ENCODE measurements at regions not wholly inside any gene's neighbourhood (a gene's known extent, or its start where the extent isn't known, plus 50 kb on each side); places are given as distances from the start of the nearest gene placed in this dataset.
A peak's percentile ranks its signal among the peaks of the same experiment; 100 is the strongest.

- DNase-seq = no peak
Measured at GRCh38 chr22:27148886-27149470, 491.6 kb downstream of the MIAT start.

- no peak for DNase-seq
Measured at GRCh38 chr22:27149921-27150543, 492.6 kb downstream of the MIAT start.

- no peak for DNase-seq
Measured at GRCh38 chr22:27150544-27150941, 493.2 kb downstream of the MIAT start.

- no peak for DNase-seq
Measured at GRCh38 chr22:27151407-27151806, 494.0 kb downstream of the MIAT start.

GRCh38 chr22:27152033-27152432, 494.6 kb downstream of the MIAT start:
- no peak for DNase-seq

- DNase-seq = no peak
Measured at GRCh38 chr22:27152883-27153282, 495.5 kb downstream of the MIAT start.

- DNase-seq = no peak
Measured at GRCh38 chr22:27153386-27153785, 496.0 kb downstream of the MIAT start.

GRCh38 chr22:27154717-27155116, 497.3 kb downstream of the MIAT start:
- DNase-seq = no peak

- DNase-seq = no peak
Measured at GRCh38 chr22:27156821-27157489, 499.6 kb downstream of the MIAT start.

- no peak for DNase-seq
Measured at GRCh38 chr22:27157666-27158370, 500.4 kb downstream of the MIAT start.

- no peak for DNase-seq
Measured at GRCh38 chr22:27159016-27159415, 501.6 kb downstream of the MIAT start.

GRCh38 chr22:27159716-27160295, 502.4 kb downstream of the MIAT start:
- no peak for DNase-seq

- no peak for DNase-seq
Measured at GRCh38 chr22:27163162-27164137, 506.1 kb downstream of the MIAT start.

GRCh38 chr22:27164781-27165503, 507.6 kb downstream of the MIAT start:
- no peak for DNase-seq

GRCh38 chr22:27168681-27169080, 511.3 kb downstream of the MIAT start:
- DNase-seq = no peak

- DNase-seq = no peak
Measured at GRCh38 chr22:27170491-27170890, 513.1 kb downstream of the MIAT start.

- no peak for DNase-seq
Measured at GRCh38 chr22:27171212-27171611, 513.8 kb downstream of the MIAT start.

GRCh38 chr22:27173530-27173929, 516.1 kb downstream of the MIAT start:
- DNase-seq = no peak

GRCh38 chr22:27175021-27175838, 517.8 kb downstream of the MIAT start:
- DNase-seq = peak; percentile 13

- no peak for DNase-seq
Measured at GRCh38 chr22:27175974-27176373, 518.6 kb downstream of the MIAT start.
